HG03108 (cell line): ENCODE measurements at regions not wholly inside any gene's neighbourhood (a gene's known extent, or its start where the extent isn't known, plus 50 kb on each side); places are given as distances from the start of the nearest gene placed in this dataset.
"Not testable (repeated sequence)": the region's sequence is repeated elsewhere in the genome, so short reads cannot be mapped to it uniquely, and the experiment has no call there.

Source experiments
- ATAC-seq: cut with Tn5 transposase; IDR thresholded peaks from one replicate; pipeline ENCODE4 v1.9.1; 2021; ENCODE audit warnings: moderate library complexity; ENCODE audit not compliant: unreplicated experiment

GRCh38 chr12:61923152-61923551 lies 337.1 kb upstream of the USP15 start:
- no peak for ATAC-seq

- no peak for ATAC-seq
These were observed 325.6 kb upstream of the USP15 start for GRCh38 chr12:61934564-61934963.

- no peak for ATAC-seq
These were observed 320.2 kb upstream of the USP15 start for GRCh38 chr12:61939977-61940376.

GRCh38 chr12:61956545-61956944 lies 303.7 kb upstream of the USP15 start:
- no peak for ATAC-seq

- ATAC-seq: no peak
These were observed 285.7 kb upstream of the USP15 start for GRCh38 chr12:61974461-61974860.

DNA sequence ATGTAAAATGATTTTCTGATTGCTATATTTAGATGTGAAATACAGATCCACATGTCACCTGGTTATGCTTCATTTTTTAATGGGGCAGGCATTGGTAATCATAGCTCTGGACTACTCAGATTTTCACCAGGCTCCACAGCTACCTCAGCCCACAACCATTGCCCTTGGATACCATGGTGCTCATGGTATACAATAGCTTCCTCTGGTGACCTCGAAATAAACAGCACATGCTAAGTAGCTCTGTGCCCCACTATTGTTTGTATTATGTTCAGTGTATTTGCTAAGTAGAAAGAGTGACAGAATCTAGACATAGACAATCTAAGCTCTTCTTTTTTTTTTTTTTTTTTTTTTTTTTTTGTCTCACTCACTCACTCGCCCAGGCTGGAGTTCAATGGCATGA lies 274.4 kb upstream of the USP15 start:
- no peak for ATAC-seq

- ATAC-seq: no peak
These were observed 273.0 kb upstream of the USP15 start for GRCh38 chr12:61987173-61987572.

GRCh38 chr12:61991661-61992060 lies 268.5 kb upstream of the USP15 start:
- ATAC-seq: no peak

- ATAC-seq: peak; percentile 54
These were observed 266.4 kb upstream of the USP15 start for GRCh38 chr12:61993734-61994345.

DNA sequence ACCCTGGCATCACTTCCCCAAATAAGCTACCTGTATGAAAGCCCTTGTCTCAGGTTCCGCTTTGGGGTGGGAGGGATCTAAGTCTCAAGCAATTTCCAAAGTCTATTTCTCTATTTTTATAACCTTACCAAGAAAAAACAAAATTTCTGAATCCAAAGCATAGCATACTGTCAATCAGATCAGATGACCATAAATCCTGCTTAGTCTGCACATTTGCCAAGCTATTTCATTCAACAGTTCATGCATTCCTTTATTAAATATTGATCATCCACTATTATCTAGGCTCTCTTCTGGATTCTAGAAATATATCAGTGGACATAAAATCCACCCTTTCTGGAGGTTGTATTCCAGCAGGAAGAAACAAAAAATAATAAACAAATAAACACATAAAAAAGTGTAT lies 263.5 kb upstream of the USP15 start:
- no peak for ATAC-seq

- ATAC-seq: no peak
These were observed 261.4 kb upstream of the USP15 start for GRCh38 chr12:61998791-61999190.

GRCh38 chr12:61999311-61999710 lies 260.9 kb upstream of the USP15 start:
- no peak for ATAC-seq

GRCh38 chr12:62001424-62001823 lies 258.8 kb upstream of the USP15 start:
- no peak for ATAC-seq

DNA sequence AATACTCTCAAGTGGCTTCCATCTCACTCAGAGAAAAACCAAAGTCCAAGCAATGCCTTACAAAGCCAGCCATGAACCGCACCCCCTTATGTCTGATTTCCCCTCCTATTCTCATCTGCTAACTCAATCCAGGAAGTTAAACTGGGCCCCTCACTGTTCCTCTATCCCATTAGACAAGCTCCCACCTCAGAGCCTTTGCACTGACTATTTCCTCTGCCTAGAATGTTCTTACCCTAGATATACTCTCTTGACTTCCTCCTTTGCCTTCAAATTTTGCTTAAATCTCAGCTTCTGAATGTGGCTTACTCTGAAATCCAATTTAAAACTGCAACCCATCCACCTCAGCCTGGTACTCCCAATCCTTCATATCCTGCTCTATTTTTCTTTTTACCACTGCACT lies 257.0 kb upstream of the USP15 start:
- no peak for ATAC-seq

- no peak for ATAC-seq
These were observed 256.5 kb upstream of the USP15 start for GRCh38 chr12:62003701-62004100.

DNA sequence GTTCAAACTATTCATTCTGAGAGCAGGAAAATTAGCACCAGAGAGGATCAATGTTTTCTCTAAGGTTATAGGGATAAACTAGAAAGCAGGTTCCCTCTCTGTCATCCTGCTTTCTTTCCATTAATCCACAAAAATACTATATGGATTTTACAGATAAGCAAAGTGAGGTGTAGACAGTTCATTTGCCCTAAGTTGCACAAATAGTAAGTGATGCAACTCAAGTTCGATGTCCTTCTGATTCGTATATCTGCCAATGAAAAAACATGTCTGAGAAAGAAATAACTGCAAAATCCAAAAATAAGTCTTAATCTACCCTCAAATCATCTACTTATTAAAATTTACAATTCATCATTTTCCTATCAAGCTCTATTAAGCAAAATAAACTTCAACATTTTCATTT lies 254.6 kb upstream of the USP15 start:
- ATAC-seq: no peak

DNA sequence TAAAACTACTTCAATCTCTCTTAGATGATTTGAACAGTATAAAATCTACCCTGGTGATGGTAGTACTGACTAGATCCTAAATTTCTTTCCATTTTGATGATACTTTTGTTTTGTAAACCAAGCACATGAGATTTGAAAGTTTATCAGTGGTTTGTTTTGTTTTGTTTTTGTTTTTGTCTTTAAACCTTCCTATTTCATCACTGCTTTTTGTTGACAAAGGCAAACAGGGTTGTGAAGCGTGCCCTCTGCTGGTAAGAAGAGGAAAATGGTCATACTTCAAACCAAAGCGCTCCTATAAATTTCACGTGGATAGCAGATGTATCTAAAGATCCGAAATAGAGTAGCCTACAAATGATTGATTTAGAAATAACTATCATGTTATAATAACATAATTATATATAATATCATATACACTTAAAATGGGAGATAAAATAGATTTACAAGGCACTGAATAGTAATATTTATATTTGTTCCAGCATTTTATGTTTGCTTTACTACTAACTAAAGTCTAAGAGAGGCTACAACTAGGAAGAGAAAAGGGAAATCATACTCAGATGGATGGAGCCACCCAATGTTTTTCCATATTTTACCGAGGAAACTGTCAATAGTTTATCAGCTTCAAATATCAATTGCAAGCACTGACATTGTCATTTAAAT lies 254.0 kb upstream of the USP15 start:
- no peak for ATAC-seq

GRCh38 chr12:62008703-62009102 lies 251.5 kb upstream of the USP15 start:
- no peak for ATAC-seq

DNA sequence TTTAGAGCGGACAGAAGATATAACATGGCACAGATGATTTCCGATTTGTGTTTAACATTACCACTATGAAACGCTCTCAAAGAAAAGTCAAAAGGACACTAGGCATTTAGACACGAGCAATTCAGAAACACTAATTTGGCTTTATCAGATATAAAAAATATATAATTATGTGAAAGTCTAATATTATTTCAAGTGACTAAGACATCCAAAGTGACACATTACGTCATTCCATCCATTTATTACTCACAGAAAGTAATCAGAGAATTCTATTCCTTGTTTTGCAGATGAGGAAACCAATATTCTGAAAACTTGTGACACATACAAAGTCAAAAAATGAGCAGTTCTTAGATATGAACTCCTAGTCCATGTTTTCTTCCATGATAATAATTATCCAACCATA lies 250.8 kb upstream of the USP15 start:
- ATAC-seq: no peak

- not testable (repeated sequence) for ATAC-seq
These were observed 249.8 kb upstream of the USP15 start for GRCh38 chr12:62010331-62010906.

- ATAC-seq: not testable (repeated sequence)
These were observed 249.2 kb upstream of the USP15 start for GRCh38 chr12:62010973-62011372.

- no peak for ATAC-seq
These were observed 245.9 kb upstream of the USP15 start for GRCh38 chr12:62014330-62014729.

- ATAC-seq: no peak
These were observed 244.2 kb upstream of the USP15 start for GRCh38 chr12:62016021-62016420.
